Osteoblast (primary cell): ENCODE measurements at regions not wholly inside any gene's neighbourhood (a gene's known extent, or its start where the extent isn't known, plus 50 kb on each side); places are given as distances from the start of the nearest gene placed in this dataset.

Experiments
- DNase-seq: peaks from one replicate; pipeline ENCODE4 v3.0.0; 2011; ENCODE audit warnings: low spot score, mixed read lengths; ENCODE audit not compliant: insufficient read length; ENCODE audit errors: missing footprints
- H2AFZ ChIP-seq: 2 replicates; pipeline ENCODE4 v1.6.0; 2011; ENCODE audit warnings: mild to moderate bottlenecking, low read length
- H3K27ac ChIP-seq: 2 replicates; pipeline ENCODE4 v1.5.1; 2011; ENCODE audit warnings: mild to moderate bottlenecking, low read depth, low read length, moderate library complexity
- H3K27me3 ChIP-seq: 2 replicates; pipeline ENCODE4 v1.6.0; 2012; ENCODE audit warnings: mild to moderate bottlenecking, control low read depth, inconsistent platforms, low read length, moderate library complexity; ENCODE audit not compliant: insufficient read depth
- H3K36me3 ChIP-seq: 2 replicates; pipeline ENCODE4 v1.5.1; 2011; ENCODE audit warnings: mild to moderate bottlenecking, low read length, control low read depth, moderate library complexity; ENCODE audit not compliant: insufficient read depth
- H3K4me1 ChIP-seq: 2 replicates; pipeline ENCODE4 v1.5.1; 2011; ENCODE audit warnings: mild to moderate bottlenecking, low read length, control low read depth, moderate library complexity; ENCODE audit not compliant: insufficient read depth
- H3K4me2 ChIP-seq: 2 replicates; pipeline ENCODE4 v1.6.0; 2011; ENCODE audit warnings: mild to moderate bottlenecking, low read length; ENCODE audit not compliant: insufficient read depth
- H3K4me3 ChIP-seq: fragments of 200-600 bp; sonication (generic); 3 replicates; pipeline ENCODE4 v1.5.1; 2012; ENCODE audit warnings: mild to moderate bottlenecking, low read length, inconsistent platforms; ENCODE audit not compliant: insufficient read depth
- H3K79me2 ChIP-seq: 2 replicates; pipeline ENCODE4 v1.6.0; 2012; ENCODE audit warnings: mild to moderate bottlenecking, low read length, control low read depth, inconsistent platforms; ENCODE audit not compliant: insufficient read depth
- H3K9me3 ChIP-seq: 2 replicates; pipeline ENCODE4 v1.5.1; 2011; ENCODE audit warnings: low read depth, low read length, control low read depth
- H4K20me1 ChIP-seq: 2 replicates; pipeline ENCODE4 v1.6.0; 2012; ENCODE audit warnings: mild to moderate bottlenecking, low read length, control low read depth; ENCODE audit not compliant: insufficient read depth
- TF ChIP-seq, protein P1 (sequence below): IDR thresholded peaks from 2 replicates; pipeline ENCODE4 v1.5.1; 2011; ENCODE audit warnings: mild to moderate bottlenecking, low read depth, low read length, moderate library complexity; ENCODE audit errors: extremely low read depth

DNA sequence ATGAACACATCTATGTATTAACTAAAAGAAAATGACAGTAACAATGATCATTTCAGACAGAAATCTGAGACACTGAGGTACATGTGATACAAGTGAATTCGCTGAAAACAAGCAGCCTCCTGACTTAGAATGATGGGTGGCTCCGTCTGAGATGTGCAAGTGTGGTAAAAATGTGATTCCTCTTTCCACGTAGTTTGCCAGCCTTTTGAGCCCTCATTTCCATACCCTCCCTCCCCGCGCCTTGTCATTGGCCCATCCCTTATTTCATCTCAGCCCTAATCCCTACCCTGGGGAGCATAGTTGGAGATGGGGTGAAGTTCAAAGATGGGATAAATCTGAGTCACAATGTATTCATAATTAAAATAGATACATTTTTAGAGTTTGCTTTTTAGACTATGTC lies 107.8 kb downstream of the BMP4 start:
- H3K79me2 ChIP-seq = no peaks in the 10 kb centered on the region
- H3K4me3 ChIP-seq = no peak overlapping the region
- no peak overlapping the region for H3K4me2 ChIP-seq
- H3K9me3 ChIP-seq = no peaks in the 10 kb centered on the region
- DNase-seq = no peak
- TF ChIP-seq, protein P1, sequence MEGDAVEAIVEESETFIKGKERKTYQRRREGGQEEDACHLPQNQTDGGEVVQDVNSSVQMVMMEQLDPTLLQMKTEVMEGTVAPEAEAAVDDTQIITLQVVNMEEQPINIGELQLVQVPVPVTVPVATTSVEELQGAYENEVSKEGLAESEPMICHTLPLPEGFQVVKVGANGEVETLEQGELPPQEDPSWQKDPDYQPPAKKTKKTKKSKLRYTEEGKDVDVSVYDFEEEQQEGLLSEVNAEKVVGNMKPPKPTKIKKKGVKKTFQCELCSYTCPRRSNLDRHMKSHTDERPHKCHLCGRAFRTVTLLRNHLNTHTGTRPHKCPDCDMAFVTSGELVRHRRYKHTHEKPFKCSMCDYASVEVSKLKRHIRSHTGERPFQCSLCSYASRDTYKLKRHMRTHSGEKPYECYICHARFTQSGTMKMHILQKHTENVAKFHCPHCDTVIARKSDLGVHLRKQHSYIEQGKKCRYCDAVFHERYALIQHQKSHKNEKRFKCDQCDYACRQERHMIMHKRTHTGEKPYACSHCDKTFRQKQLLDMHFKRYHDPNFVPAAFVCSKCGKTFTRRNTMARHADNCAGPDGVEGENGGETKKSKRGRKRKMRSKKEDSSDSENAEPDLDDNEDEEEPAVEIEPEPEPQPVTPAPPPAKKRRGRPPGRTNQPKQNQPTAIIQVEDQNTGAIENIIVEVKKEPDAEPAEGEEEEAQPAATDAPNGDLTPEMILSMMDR = no peak
- no peaks in the 10 kb centered on the region for H3K36me3 ChIP-seq
- H3K4me1 ChIP-seq = peaks cover 4% of the 10 kb centered on the region
- no peak overlapping the region for H3K27ac ChIP-seq
- no peaks in the 10 kb centered on the region for H3K27me3 ChIP-seq
- H2AFZ ChIP-seq = no peak overlapping the region
- no peaks in the 10 kb centered on the region for H4K20me1 ChIP-seq

DNA sequence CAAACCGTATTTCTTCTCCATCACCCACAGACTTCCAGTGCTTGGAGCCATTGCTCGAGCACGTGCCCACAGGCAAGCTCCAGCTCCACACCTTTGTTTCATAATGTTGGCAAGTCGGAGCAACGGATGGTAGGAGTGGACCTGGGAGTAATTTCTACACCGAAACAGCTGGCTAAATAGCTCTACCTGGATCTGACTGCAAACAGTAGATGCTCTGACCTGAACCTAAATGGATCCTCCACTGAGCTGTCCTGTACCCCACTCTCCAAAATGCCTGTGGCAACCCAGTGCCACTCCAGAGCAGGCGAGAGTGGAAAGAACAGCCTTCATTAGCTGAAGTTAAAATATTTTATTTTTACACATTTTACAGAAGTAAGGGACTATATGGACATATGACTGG lies 108.7 kb downstream of the BMP4 start:
- Histone ChIP-seq H3K27ac (no peak overlapping the region), H3K4me1 (peaks cover 5% of the 10 kb centered on the region), H3K27me3 (no peaks in the 10 kb centered on the region), H3K4me3 (no peak overlapping the region), H3K36me3 (no peaks in the 10 kb centered on the region), H3K4me2 (no peak overlapping the region), H3K9me3 (no peaks in the 10 kb centered on the region), H4K20me1 (no peaks in the 10 kb centered on the region), H3K79me2 (no peaks in the 10 kb centered on the region), H2AFZ (no peak overlapping the region)
- TF ChIP-seq, protein P1 = no peak
- DNase-seq = peak; percentile 59

DNA sequence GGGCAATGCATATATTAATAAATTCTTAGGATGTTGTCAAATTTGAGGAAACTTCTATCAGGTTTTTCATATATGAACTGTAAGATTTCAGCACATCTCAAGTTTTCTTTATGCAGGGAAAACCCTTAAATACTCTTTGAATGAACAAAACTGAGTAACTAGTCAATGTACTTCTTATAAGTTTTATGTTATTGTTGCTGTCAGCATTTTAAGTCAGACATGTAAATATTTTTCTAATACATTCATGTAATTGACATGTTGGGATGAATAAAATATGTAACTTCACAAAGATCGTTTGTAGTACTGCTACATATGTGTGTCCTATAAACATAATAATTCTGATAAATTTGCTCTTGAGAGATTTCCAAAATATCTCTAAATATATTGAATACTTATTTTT lies 109.6 kb downstream of the BMP4 start:
- Histone ChIP-seq H3K4me2 (no peak overlapping the region), H2AFZ (no peak overlapping the region), H3K27ac (no peak overlapping the region), H3K4me1 (peaks cover 9% of the 10 kb centered on the region), H3K27me3 (no peaks in the 10 kb centered on the region), H3K79me2 (no peaks in the 10 kb centered on the region), H3K36me3 (no peaks in the 10 kb centered on the region), H3K4me3 (no peak overlapping the region), H3K9me3 (no peaks in the 10 kb centered on the region), H4K20me1 (no peaks in the 10 kb centered on the region)
- TF ChIP-seq, protein P1 = no peak
- DNase-seq = no peak

DNA sequence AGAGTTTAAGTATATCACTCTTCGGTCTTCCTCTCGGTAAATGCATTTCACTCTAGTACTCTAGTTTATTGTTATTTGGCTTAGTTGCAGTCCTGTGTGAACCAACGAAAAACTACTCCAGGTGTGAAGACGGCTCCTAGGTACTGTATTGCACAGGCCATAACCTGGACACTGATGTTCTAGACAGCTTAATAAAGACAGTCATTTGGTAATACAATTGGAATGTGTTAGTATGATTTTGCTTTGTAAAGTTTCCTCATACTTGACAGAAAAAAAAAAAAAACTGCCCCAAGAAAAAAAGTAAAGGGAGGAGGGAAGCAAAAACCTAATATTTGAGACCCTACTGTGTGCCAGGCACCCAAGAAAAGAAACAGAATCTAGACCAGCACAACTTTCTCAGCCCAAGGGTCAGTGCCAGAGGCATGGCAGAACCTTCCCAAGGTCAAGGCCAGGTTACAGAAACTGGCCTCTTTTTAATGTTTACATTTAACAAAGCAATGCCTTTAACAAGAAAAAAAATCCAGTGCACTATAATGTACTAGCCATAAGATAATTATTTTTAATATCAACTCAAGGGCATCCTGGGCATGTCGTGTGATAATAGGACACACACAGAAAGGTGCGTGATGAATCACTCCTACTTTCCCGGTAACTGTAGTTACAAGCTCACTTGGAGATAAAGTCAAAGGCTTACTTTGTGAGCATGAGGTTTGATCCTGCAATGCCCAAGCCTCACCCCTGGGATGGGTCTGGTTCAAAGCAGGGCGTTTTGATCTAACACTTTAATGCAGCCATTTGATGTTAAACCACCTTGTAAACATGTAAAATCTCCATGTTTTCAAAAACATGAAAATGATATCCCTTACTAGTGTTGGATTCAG lies 110.6 kb downstream of the BMP4 start:
- TF ChIP-seq, protein P1 = no peak
- DNase-seq = no peak

More for the DNA sequence above, 110.6 kb downstream of the BMP4 start:
- Histone ChIP-seq H3K27ac (no peak overlapping the region), H3K9me3 (no peaks in the 10 kb centered on the region), H3K36me3 (no peaks in the 10 kb centered on the region), H3K4me2 (no peak overlapping the region), H2AFZ (no peak overlapping the region), H3K79me2 (no peaks in the 10 kb centered on the region), H3K27me3 (peaks cover 3% of the 10 kb centered on the region), H3K4me1 (peaks cover 5% of the 10 kb centered on the region), H3K4me3 (no peak overlapping the region), H4K20me1 (no peaks in the 10 kb centered on the region)
